ENCODE measurements at regions not wholly inside any gene's neighbourhood (a gene's known extent, or its start where the extent isn't known, plus 50 kb on each side); places are given as distances from the start of the nearest gene placed in this dataset.

DNA sequence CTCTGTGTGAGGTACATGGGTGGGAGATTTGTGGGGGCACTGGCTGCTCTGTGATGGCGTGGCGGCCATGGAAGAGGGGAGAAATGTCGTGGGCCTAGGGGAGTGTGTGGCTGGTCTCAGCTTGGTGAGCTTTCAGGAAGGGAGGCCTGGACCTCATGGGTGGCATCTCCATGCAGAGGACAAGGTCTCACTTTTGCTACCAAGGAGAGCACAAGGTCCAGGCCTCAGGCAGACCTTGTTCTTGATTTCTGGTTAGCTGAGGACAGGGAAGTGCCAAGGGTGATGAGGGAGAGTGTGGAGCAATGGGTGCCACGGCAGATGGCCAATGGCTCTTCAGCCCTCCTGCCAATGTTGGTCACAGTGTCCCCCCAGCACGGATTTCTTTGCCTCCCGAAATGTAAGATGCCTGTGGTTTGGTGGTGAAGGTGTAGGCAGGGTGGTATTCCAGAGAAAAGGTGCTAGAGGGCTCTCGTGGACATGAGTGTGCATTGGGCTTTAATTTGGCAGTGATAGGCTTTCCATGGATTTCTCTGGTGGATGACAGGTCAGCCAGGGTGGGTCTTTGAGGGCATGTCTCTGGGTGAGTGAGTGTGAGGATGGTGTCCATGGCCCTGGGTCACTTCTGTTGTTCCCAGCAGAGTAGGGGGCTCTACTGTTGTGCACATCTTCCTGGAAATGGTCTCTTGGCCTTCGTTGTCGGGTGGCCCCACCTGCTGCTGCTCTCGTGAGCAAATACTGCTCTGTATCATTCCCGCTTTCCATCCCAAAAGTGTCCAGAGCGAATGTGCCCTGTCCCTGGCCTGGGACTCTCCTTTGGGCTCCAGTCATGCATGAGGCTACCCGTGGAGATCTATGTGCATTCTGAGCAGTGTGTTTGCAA is 108.0 kb downstream of the SNRPN start:
- intact Hi-C loops (cut with DNase I) = no loop called here
- no peaks in the 10 kb centered on the region for H3K27me3 ChIP-seq
- H3K9me3 ChIP-seq = peaks cover 95% of the 10 kb centered on the region
- DNase-seq (ENCODE audit: extremely low spot score in 2 of 2) = no peak
- no peaks in the 10 kb centered on the region for H3K4me1 ChIP-seq
- peaks cover 4 to 97% of the 10 kb centered on the region in 2 donors for H3K36me3 ChIP-seq
- H3K4me3 ChIP-seq = no peak overlapping the region
- no peak overlapping the region for H3K27ac ChIP-seq
- TF ChIP-seq POLR2AphosphoS5 (IDR thresholded peaks at IDR 0.05; ENCODE audit: insufficient read depth in 1 of 2, low read depth in 1 of 2) (no peak), POLR2A (IDR thresholded peaks at IDR 0.05) (no peak)
- TF ChIP-seq, protein P1, sequence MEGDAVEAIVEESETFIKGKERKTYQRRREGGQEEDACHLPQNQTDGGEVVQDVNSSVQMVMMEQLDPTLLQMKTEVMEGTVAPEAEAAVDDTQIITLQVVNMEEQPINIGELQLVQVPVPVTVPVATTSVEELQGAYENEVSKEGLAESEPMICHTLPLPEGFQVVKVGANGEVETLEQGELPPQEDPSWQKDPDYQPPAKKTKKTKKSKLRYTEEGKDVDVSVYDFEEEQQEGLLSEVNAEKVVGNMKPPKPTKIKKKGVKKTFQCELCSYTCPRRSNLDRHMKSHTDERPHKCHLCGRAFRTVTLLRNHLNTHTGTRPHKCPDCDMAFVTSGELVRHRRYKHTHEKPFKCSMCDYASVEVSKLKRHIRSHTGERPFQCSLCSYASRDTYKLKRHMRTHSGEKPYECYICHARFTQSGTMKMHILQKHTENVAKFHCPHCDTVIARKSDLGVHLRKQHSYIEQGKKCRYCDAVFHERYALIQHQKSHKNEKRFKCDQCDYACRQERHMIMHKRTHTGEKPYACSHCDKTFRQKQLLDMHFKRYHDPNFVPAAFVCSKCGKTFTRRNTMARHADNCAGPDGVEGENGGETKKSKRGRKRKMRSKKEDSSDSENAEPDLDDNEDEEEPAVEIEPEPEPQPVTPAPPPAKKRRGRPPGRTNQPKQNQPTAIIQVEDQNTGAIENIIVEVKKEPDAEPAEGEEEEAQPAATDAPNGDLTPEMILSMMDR (IDR thresholded peaks at IDR 0.05) = no peak

DNA sequence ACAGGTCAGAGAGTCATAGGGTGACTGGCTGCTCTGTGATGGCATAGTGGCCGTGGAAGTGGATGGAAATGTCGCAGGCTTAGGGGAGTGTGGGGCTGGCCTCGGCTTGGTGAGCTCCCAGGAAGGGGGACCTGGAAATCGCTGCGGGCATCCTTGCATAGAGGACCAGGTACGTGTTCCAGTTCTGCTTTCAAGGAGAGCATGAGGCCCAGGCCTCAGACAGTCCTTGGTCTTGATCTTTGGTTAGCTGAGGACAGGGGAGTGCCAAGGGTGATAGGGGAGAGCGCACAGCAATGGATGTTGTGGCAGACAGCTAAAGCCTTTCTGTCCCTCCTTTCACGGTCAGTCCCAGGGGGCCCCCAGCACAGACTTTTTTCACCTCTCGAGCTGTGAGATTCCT is 110.5 kb downstream of the SNRPN start:
- Histone ChIP-seq H3K4me3 (no peak overlapping the region), H3K4me1 (no peaks in the 10 kb centered on the region), H3K36me3 (peaks cover 4 to 97% of the 10 kb centered on the region in 2 donors), H3K27ac (no peak overlapping the region), H3K27me3 (no peaks in the 10 kb centered on the region), H3K9me3 (peaks cover 95% of the 10 kb centered on the region)
- no peak for DNase-seq (ENCODE audit: extremely low spot score in 2 of 2)
- intact Hi-C loops (cut with DNase I) = no loop called here
- TF ChIP-seq, protein P1 (IDR thresholded peaks at IDR 0.05) = no peak
- no peak for TF ChIP-seq POLR2AphosphoS5 (IDR thresholded peaks at IDR 0.05; ENCODE audit: insufficient read depth in 1 of 2, low read depth in 1 of 2)

DNA sequence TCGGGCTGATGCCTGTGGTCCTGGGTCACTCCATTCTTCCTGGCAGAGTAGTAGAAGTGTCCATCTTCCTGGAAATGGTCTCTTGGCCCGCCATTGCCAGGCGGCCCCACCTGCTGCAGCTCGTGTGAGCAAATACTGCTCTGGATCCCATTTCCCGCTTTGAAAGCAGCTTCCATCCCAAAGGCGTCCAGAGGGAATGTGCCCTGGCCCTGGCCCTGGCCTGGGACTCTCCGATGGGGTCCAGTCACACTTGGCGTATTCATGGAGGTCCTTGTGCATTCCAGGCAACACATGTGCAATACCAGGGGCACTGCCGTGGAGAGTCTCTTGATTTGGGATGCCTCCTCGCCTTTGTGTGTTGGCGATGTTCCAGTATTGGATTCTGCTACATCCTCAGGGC is 111.1 kb downstream of the SNRPN start:
- Histone ChIP-seq H3K27me3 (no peaks in the 10 kb centered on the region), H3K4me1 (no peaks in the 10 kb centered on the region), H3K4me3 (no peak overlapping the region), H3K36me3 (peaks cover 4 to 97% of the 10 kb centered on the region in 2 donors), H3K27ac (no peak overlapping the region), H3K9me3 (peaks cover 95% of the 10 kb centered on the region)
- intact Hi-C loops (cut with DNase I) = no loop called here
- TF ChIP-seq, protein P1 (IDR thresholded peaks at IDR 0.05) = no peak
- TF ChIP-seq POLR2A (IDR thresholded peaks at IDR 0.05) (no peak), POLR2AphosphoS5 (IDR thresholded peaks at IDR 0.05; ENCODE audit: insufficient read depth in 1 of 2, low read depth in 1 of 2) (no peak)
- DNase-seq (ENCODE audit: extremely low spot score in 2 of 2) = no peak

DNA sequence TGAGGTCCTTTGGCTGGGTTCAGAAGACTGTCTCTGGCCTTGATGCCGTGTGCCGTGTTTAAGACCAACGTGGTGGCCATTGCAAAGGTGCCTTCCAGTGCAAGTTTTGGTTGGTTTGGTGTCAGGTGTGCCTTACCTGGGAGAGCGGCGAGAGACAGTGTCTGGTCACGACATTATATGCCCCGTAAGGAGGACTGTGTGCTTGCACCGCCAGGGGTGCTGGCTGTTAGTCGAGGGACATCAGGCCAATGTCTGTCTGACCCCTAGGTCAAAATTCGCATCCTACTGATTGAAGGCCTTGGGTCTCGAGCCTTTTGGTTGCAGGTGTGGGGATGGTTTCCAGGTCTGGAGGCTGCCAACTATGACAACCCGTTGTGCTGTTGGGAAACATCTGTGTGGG is 111.9 kb downstream of the SNRPN start:
- intact Hi-C loops (cut with DNase I) = no loop called here
- H3K9me3 ChIP-seq = peaks cover 95% of the 10 kb centered on the region
- TF ChIP-seq POLR2AphosphoS5 (IDR thresholded peaks at IDR 0.05; ENCODE audit: insufficient read depth in 1 of 2, low read depth in 1 of 2) = no peak
- TF ChIP-seq POLR2A (IDR thresholded peaks at IDR 0.05) = no peak
- TF ChIP-seq, protein P1 (IDR thresholded peaks at IDR 0.05) = no peak
- DNase-seq (ENCODE audit: extremely low spot score in 2 of 2) = no peak
- H3K4me3 ChIP-seq = no peak overlapping the region
- H3K4me1 ChIP-seq = no peaks in the 10 kb centered on the region
- peaks cover 4 to 97% of the 10 kb centered on the region in 2 donors for H3K36me3 ChIP-seq
- no peak overlapping the region for H3K27ac ChIP-seq
- no peaks in the 10 kb centered on the region for H3K27me3 ChIP-seq

DNA sequence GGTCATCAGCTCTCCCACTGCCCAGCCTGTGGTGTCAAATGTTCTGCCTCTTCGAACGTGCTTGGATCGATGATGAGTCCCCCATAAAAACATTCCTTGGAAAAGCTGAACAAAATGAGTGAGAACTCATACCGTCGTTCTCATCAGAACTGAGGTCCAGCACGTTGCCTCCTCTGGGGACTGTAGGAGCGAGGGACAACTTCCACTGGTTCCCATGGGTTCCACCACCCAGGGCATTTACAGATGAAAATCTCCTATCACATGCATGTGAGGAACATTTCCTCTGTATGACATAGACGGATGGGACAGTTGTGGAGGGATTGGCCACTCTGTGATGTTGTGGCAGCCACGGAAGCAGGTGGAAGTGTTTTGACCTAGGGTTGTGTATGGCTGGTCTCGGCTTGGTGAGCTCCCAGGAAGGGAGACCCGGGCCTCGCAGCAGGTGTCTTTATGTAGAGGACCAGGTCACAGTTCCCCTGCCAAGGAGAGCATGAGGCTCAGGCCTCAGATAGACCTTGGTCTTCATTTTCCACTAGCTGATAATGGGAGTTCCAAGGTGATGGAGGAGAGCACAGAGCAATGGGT is 113.0 kb downstream of the SNRPN start:
- Histone ChIP-seq H3K4me3 (no peak overlapping the region), H3K27ac (no peak overlapping the region), H3K9me3 (peaks cover 96% of the 10 kb centered on the region), H3K36me3 (peaks cover 4 to 97% of the 10 kb centered on the region in 2 donors), H3K27me3 (no peaks in the 10 kb centered on the region), H3K4me1 (no peaks in the 10 kb centered on the region)
- intact Hi-C loops (cut with DNase I) = no loop called here
- no peak for DNase-seq (ENCODE audit: extremely low spot score in 2 of 2)
- TF ChIP-seq POLR2A (IDR thresholded peaks at IDR 0.05) = no peak
- no peak for TF ChIP-seq POLR2AphosphoS5 (IDR thresholded peaks at IDR 0.05; ENCODE audit: insufficient read depth in 1 of 2, low read depth in 1 of 2)
- TF ChIP-seq, protein P1 (IDR thresholded peaks at IDR 0.05) = no peak

Data from vagina (tissue), 2 donors.